T-helper 1 cell (primary cell): ENCODE measurements at regions not wholly inside any gene's neighbourhood (a gene's known extent, or its start where the extent isn't known, plus 50 kb on each side); places are given as distances from the start of the nearest gene placed in this dataset.
A peak's percentile ranks its signal among the peaks of the same experiment; 100 is the strongest.
"Not testable (repeated sequence)": the region's sequence is repeated elsewhere in the genome, so short reads cannot be mapped to it uniquely, and the experiment has no call there.

Experiments used
- DNase-seq, 5 donors: peaks; one replicate each; pipeline ENCODE4 v3.0.0-alpha.2; 2012 to 2020

DNA sequence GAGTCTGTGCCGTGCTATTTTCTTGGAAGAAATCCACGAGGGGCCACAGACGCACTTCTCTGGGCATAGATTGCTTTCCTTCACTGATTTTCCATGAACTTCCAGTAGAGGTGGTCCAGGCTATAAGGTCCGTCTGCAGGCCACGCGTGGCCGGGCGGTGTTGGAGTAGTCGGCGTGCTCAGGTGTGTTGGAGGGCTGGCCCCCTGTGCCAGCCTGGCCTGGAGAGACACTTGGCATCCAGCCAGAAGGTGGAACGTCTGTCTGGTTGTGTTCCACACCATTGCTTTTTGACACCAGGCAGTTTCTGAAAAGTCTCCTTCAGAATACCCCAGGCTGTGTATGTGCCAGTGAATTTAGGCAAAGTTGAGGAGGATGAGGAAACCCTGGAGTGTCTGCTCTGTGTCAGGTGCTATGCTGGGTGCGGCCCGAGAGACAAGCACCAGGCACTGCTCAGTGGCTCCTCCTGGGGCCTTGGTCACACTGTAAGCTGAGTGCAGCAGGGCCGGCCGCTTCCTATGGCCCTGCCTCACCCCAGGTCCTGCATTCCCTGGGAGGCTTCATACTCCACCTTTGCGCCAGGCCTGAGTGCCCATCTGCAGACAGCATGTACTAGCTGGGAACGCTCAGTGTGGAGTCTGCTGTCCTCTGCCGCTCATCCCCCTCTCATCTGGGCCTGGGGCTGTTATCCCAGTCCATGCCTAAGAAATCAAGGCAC, 52.1 kb upstream of the TAMM41 start:
- DNase-seq = no peak

DNA sequence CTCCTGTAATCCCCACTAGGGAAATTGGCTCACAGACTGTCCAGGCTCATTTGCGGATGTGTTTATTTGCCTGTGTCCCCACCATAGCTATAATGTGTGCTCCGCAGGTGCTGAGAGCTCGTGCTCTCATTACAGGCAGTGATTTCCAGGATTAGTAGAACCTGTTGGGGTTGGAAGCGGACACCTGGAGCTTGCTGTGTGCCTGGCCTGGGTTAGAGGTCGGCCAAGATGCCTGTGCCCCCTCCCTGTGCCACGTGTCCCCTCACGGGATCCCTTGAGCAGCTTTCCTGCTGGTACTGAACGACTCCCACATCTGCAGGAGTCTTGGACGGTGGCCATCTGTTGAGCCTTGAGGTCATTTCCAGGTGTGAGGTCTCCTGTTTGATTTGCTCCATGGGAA, 52.7 kb upstream of the TAMM41 start:
- DNase-seq = not testable (repeated sequence)

DNA sequence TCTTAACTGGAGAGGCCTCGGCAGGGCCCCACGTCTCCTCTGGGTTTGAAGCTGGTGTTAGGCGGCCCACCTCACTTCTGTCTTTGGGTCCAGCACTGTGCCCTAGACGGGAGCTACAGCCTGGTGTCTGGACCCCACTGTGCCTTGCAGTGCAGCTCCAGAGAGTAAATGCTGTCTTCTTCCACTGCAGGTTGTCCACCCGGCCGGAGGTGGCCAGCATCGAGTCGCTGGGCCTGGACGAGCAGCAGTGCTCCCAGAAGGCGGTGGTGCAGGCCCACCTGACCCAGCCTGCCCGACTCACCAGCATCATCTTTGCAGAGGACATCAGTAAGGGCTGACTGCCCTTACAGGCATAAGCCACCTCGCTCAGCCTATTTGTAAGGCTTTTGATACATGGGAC, 53.1 kb upstream of the TAMM41 start:
- DNase-seq = no peak

DNA sequence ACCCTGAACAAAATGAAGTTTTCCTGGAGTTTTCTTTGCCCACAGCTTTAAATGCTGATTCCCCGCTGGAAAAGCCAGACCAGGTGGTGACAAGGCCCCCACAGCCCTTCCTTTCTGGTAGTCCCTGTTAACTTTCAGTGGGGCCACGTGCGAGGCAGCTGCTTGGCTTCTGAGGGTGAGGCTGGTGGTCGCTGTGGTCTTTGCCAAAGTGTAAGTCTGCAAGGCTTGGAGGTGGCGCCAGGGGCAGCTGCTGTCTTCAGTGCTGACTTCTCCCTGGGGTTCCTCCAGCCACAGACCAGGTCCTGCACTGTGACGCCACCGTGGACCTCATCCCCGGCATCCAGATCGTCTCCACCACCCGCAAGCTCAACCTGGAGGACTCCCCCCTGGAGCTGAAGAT, 54.1 kb upstream of the TAMM41 start:
- no peak for DNase-seq

DNA sequence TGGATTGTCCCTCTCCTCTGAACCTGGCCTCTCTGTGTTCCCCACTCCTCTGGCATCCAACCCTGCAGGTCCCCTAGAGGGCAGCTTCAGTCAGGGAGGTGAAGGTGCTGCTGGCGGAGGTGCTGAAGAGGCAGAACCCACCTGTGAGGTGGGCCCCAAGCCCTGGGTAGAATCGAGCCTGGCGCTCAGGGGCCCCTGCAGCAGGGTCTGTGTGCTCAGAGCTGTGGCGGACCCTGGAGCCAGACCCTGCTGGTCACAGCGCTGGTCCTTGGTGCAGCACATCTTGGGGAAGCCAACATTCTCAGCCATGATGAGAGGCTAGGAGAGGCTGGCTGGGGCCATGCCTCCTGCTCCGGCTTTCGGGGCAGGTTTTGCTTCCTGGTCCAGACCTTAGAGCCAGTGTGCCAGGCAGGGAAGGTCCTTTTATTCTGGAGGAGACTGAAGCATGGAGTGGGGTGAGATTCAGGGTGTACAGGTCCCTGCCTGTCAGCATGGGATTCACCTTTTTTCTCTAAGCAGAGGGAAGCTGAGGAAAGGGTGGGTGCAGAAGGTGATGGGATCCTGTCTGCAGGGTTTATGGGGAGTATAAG, 54.7 kb upstream of the TAMM41 start:
- no peak for DNase-seq

DNA sequence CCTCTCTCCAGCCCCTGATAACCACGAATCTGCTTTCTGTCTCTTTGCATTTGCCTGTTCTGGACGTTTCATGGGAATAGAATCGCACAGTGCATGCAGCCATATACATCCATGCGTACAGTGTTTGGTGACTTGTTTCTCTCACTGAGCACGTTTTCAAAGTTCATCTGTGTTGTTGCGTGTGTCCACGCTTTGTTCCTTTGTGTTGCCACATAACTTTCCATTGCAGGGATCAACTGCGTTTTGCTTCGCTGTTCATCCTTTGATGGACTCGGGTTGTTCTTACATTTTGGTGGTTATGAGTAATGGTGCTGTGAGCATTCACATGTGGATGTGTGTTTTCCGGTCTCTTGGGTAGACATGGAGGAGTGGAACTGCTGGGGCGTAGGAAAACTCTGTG, 56.4 kb upstream of the TAMM41 start:
- DNase-seq = no peak

DNA sequence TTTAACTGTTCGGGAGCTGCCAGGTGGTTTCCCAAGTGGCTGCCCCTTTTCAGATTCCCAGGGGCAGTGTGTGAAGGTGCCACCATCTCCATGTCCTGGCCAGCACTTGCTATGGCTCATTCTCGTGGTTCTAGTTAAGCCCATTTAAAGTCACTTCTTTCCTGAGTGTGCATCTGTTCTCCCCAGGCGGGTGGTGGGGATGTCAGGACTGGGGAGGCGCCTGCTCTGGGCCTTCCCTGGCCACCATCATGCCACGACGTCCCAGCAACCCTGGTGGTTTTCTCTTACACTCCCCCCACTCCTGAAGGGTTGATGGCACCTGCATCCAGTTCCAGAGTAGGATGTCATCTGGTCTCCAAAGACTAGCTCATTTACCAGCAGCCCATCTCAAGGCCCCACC, 56.8 kb upstream of the TAMM41 start:
- DNase-seq = no peak

DNA sequence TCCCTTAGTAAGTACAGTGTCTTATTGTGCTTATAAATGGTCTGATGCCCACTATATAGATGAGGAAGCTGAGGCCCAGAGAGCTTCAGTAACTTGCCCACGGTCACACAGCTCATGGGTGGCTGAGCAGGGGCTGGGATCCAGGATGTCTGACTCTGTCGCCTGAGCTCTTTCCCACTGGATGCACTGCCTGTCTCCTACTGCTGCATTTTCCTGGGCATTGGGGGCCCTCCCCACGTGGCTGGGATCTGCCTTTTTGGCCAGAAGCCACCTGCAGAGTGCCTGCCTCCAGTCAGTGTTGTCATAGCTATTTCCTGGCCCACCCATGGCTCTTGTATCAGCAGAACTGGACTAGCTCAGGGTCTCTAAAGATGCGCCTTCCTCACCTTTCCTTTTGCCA, 57.5 kb upstream of the TAMM41 start:
- no peak for DNase-seq

DNA sequence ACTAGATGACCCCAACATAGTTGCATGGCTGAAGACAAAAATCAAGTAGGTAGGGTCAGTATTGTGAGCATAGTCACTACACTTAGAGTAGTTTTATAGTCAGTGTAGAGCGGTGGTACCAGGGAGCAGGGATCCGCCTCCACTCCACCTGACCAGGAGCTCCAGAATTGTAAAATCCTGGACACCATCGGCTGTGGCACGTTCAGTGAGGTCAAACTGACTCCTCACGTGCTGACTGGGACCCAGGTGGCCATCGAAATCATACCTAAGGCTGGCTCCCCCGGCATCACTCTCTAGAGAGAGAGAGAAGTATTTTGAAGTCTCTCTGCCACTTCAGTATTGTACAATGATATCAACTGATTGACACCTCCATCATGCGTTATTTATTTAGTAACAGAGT, 59.7 kb upstream of the TAMM41 start:
- no peak for DNase-seq

DNA sequence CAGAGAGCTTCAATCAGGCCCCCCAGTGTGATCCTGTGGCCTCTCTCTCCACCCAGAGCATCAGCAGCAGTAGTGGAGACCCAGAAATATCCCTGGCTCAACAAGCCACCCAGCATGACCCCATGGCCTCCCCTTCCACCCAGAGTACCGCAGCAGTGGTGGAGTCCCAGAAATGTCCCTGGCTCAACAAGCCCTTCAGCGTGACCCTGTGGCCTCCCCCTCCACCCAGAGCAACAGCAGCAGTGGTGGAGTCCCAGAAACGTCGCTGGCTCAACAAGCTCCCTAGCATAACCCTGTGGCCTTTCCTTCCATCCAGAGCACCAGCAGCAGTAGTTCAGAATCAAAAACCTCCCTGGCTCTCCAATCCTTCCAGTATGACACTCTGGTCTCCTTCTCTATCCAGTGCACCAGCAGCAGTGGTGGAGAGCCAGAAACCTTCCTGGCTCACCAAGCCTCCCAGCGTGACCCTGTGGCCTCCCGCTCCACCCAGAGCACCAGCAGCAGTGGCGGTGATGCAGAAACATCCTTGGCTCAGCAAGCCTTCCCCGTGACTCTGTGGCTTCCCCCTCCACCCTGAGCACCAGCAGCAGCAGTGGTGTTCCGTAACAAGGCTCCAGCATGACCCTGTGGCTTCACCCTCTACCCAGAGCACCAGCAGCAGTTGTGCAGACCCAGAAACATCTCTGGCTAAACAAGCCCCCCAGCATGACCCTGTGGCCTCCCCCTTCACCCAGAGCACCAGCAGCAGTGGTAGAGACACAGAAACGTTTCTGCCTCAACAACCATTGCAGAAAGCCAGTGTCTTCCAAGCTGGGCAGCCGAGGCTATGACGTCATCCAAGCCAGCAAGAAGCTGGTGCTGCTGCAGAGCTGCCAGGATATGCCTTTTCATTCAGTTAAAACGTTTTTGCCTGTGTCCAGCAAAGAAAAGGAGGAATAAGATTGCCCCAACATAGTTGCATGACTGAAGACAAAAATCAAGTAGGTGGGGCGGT, 61.3 kb upstream of the TAMM41 start:
- no peak for DNase-seq

DNA sequence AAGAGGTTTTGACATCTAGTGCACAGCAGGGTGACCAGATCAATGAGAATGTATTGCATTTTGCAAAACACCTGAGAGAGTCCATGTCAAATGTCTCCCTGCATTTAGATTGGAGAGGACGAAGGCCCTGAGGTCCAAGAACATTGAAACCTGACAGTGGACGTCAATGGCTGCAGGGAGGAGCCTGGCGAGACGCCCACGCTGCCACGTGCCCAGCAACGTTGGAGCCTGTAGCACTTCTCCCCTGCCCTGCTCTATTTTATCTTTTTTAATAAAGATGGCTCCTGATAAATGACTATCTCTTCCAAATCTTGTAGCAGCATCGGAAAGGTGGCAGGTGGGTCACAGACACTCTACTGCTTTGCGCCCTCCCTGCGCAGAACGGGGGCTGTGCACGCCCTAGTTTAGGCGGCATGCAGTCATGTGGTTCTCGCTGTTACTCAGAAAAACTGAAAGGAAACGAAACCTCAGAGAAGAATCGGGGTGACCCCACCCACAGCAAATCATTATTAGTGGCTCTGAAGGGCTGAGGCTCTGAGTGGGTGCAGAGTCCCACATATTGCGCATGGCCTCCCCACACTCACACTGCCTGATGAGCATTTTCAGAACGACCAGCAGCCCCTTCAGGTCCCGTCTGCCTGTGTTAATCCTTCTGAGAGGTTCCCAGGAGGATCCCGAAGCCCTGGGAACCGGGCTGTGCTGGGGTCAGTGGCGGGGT, 62.5 kb upstream of the TAMM41 start:
- DNase-seq = peak in 1 of 5 donors; percentile 26

DNA sequence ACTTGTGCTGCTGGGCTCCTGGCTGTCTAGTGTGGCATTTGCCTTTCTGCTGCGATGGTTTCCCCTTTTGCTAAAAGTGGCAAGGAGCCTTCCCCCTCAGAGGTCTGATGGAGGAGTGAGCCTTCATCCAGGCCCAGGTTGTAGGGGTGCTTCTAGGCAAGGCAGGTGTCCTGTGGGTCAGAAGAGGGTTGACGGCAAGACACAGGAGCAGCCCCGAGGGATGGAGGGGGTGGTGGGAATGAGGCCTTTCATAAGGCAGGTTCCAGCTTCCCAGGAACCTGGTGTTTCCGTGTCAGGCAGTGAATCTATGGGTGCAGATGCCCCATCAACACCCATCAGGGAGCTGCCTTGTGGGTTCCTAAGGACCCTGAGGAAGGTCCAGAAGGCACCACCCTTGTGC, 63.0 kb upstream of the TAMM41 start:
- no peak for DNase-seq

DNA sequence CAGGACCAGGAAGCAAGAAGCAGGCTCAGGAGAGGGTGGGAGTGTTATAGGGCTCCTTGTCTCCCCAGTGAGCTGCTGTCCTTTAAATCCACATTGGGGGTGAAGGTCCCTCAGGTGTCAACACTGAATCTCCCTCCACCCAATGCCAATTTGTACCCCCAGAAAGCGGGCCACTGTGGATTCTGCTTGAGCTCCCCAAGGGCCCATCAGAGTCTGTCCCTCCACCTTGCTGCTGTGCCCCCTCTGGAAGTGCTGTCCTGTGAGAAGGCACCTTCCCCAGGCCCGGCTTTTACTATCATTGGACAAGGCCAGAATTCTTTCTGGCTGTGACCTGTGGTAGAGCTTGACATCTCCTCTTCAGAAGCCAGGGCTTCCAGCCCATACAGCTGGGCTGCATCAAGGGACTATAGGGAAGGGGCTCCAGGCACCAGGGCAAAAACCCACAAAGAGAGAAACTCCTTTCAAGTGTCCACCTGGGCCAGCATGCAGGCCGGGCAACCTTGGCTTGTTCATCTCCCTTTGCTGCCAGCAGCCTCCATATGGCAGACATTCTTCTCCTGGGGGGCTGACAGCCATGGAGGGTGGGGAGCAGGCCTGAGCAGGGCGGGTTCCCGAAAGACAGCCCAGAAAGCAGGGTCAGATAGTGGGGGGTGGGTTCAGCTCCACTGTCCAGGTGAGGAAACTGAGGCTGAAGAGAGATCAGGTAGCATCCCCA, 63.7 kb upstream of the TAMM41 start:
- not testable (repeated sequence) for DNase-seq

DNA sequence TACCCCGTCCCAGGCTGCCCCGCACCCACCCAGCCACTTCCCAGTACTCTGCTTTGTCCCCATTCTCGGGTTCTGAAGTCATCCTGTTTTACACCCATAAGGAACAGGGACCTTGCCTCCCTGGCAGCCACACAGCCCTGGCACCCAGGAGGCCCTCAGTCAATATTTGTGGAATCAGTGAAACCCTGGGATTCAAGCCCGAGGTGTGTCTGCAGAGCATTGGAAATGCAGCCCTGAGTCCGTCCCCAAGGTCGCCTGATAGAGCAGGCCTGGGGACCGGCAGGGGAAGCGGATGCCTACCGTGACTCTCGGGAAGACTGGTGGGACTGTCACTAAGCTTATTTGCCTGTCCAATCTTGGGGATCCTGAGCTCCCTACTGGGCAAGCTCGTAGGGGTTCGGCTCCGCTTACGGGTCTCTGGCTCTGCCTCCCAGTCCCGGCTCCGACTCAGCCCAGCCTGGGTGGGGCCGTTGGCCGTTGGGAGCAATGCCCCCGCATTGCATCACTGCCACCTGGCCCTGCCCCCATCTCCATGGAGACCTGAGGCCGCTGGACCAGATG, 64.4 kb upstream of the TAMM41 start:
- DNase-seq = peak in 1 of 5 donors; percentile 12

DNA sequence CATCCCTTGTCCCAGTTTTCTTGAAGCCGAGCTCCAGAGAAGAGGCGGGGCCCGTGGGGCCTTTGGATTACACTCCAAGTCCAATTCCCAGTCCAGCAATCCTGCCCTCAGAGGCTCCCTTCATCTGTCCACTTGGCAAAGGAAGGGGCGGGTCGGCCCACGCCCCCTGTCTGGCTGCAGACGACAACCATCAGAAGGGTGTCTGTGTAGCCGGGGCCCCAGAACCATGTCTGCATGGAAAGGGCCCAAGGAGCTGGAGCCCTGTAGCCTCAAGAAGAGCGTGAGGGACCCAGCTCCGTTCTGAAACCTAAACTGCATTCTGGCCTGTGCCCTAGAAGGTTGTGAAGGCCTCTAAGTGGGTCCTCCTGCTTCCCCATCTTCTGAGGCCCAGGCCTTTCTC, 65.2 kb upstream of the TAMM41 start:
- not testable (repeated sequence) for DNase-seq

DNA sequence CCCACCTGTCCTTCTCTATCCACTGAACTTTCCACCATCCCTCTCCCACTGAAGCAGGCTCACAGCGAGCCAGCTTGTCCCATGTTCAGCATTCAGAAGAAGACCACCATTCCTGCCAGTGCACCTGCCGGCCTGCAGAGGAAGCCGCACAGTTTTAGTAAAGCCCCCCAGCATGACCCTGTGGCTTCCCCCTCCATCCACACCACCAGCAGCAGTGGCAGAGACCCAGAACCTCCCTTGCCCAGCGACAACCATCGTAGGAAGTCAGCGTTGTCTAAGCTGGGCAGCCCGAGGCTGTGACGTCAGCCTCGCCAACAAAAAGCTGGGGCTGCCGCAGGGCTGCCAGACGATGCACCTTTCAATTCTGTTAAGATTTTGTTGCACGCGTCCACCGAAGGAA, 66.6 kb upstream of the TAMM41 start:
- DNase-seq = no peak

DNA sequence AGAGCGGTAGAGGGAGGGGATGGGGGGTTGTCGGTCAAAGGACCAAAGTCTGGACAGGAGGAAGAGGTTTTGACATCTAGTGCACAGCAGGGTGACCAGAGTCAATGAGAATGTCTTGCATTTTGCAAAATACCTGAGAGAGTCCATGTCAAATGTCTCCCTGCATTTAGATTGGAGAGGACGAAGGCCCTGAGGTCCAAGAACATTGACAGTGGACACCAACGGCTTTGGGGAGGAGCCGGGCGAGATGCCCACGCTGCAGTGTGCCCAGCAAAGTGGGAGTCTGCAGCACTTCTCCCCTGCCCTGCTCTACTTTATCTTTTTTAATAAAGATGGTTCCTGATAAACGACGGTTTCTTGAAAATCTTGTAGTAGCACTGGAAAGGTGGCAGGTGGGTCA, 67.4 kb upstream of the TAMM41 start:
- no peak for DNase-seq

DNA sequence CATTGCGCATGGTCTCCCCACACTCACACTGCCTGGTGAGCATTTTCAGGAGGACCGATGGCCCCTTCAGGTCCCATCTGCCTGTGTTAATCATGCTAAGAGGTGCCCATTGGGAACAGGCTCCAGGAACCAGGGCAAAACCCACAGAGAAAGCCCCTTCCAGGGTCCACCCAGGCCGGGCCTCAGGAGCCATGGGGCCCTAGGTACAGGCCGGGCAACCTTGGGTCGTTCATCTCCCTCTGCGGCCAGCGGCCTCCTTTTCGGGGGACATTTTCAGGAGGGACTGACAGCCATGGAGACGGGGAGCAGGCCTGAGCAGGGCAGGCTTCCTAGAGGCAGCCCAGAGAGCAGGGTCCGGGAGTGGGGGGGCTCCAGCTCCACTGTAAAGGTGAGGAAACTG, 68.0 kb upstream of the TAMM41 start:
- no peak for DNase-seq

DNA sequence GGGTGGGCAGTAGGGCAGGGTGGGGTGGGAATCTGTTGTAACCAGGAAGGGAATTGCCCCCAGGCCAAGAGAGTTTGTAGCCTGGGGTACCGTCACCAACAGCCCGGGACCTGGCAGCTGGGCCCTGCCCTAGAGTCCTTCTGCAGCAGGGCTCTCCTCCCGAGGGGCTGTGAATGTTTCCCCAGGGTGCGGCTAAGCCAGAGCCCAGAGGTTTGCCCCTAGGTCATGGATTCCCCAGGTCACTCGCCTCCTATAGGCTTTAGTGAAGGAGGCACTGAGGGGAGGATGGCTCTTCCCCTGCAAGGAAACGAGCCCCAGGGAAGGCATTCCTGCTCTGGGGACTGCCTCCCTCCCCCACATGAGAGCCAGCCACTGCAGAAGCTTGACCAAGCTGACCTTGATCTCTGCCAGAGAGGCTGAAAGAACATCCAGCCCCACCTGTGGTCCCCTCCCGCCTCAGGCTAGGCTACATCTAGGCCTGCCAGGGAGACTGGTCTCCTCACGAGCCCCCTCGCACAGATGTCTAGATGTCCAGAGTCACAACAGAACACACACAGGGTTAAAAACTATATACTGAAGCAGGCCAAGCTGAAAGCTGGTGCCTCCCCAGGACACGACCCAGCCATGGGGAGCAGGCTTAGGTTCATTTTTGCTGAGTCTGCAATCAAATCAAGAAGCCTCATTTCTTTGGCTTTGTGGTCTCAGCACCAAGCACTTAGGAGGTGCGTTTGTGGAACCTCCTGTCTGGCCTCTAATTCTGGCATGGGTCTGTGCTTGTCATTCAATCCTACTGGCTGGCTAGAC, 69.1 kb upstream of the TAMM41 start:
- DNase-seq = no peak

DNA sequence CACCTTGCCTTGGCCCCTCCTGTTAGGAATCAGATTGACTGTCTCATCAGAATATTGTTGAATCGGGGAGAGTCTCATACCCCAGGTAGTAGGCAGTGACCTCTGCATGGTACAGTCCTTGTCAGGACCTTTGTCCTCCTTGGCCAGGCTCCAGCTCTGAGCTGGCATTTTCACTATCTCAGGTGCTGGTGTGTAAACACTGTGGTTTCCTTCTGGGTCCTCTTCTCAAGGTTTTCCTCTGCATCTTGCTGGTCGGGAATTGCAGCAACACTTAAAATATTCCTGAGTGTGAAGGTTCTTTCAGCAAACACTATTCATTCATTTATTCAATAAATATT, 69.7 kb upstream of the TAMM41 start:
- DNase-seq = not testable (repeated sequence)

DNA sequence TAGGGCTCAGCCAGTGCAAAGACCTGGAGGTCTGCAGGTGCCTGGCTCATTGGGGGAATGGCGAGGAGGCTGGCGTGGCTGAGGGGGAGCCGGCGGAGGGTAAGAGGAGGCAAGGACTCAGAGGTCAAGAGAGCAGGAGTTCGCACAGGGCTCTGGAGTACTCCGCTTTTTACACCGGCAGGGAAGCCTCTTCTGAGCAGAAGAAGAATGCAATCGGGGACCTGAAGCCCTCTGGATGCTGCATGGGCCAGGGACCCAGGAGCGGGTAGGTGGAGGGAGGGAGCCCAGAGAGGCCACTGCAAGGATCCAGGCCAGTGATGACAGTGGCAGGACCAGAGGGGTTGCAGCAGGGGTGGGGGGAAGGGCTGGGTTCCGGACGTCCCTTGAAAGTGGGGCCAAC, 70.4 kb upstream of the TAMM41 start:
- no peak for DNase-seq
